Right atrium auricular region (tissue), 2 donors: ENCODE measurements at regions not wholly inside any gene's neighbourhood (a gene's known extent, or its start where the extent isn't known, plus 50 kb on each side); places are given as distances from the start of the nearest gene placed in this dataset.

Experiments
- DNase-seq: peaks from one replicate; pipeline ENCODE4 v3.0.0-alpha.2; 2019; ENCODE audit warnings: low spot score
- H3K27ac ChIP-seq, 2 donors: fragments of 200-600 bp; sonication (generic); 1 replicate in 1 of 2; 2 replicates in 1 of 2; pipeline ENCODE4 v1.5.1; 2016 to 2019
- H3K27me3 ChIP-seq, 2 donors: fragments of 200-600 bp; sonication (generic); one replicate each; pipeline versions ENCODE4 v1.5.1 to v1.6.0; 2017 to 2019
- H3K36me3 ChIP-seq: fragments of 200-600 bp; sonication (generic); one replicate; pipeline ENCODE4 v1.5.1; 2016
- H3K4me1 ChIP-seq, 2 donors: fragments of 200-600 bp; sonication (generic); one replicate each; pipeline versions ENCODE4 v1.5.1 to v1.6.0; 2017 to 2019
- H3K4me3 ChIP-seq, 2 donors: fragments of 200-600 bp; sonication (generic); 1 replicate in 1 of 2; 2 replicates in 1 of 2; pipeline ENCODE4 v1.5.1; 2017 to 2019; ENCODE audit warnings: mild to moderate bottlenecking in 1 of 2, moderate library complexity in 1 of 2
- H3K9me3 ChIP-seq, 2 donors: fragments of 200-600 bp; sonication (generic); one replicate each; pipeline ENCODE4 v1.5.1; 2019
- TF ChIP-seq, protein P1 (sequence below), 2 donors: fragments of 200-600 bp; sonication (generic); IDR thresholded peaks; one replicate each; pipeline ENCODE4 v1.5.1; 2019; ENCODE audit warnings: antibody characterized with exemption in 2 of 2

GRCh38 chr7:149622444-149623210 lies 125.0 kb upstream of the ZNF746 start:
- Histone ChIP-seq H3K9me3 (no peaks in the 10 kb centered on the region), H3K4me1 (peaks cover 0 to 24% of the 10 kb centered on the region in 2 donors), H3K36me3 (peaks cover 34% of the 10 kb centered on the region), H3K4me3 (peak overlapping the region in 1 of 2 donors; percentile 91), H3K27me3 (no peaks in the 10 kb centered on the region), H3K27ac (peak overlapping the region in 1 of 2 donors; percentile 86)
- DNase-seq = no peak
- TF ChIP-seq, protein P1, sequence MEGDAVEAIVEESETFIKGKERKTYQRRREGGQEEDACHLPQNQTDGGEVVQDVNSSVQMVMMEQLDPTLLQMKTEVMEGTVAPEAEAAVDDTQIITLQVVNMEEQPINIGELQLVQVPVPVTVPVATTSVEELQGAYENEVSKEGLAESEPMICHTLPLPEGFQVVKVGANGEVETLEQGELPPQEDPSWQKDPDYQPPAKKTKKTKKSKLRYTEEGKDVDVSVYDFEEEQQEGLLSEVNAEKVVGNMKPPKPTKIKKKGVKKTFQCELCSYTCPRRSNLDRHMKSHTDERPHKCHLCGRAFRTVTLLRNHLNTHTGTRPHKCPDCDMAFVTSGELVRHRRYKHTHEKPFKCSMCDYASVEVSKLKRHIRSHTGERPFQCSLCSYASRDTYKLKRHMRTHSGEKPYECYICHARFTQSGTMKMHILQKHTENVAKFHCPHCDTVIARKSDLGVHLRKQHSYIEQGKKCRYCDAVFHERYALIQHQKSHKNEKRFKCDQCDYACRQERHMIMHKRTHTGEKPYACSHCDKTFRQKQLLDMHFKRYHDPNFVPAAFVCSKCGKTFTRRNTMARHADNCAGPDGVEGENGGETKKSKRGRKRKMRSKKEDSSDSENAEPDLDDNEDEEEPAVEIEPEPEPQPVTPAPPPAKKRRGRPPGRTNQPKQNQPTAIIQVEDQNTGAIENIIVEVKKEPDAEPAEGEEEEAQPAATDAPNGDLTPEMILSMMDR (IDR thresholded peaks at IDR 0.05) = no peak

- Histone ChIP-seq H3K9me3 (no peaks in the 10 kb centered on the region), H3K4me3 (no peak overlapping the region), H3K36me3 (peaks cover 36% of the 10 kb centered on the region), H3K27ac (no peak overlapping the region), H3K27me3 (no peaks in the 10 kb centered on the region), H3K4me1 (peaks cover 0 to 25% of the 10 kb centered on the region in 2 donors)
- TF ChIP-seq, protein P1 (IDR thresholded peaks at IDR 0.05) = no peak
- no peak for DNase-seq
These were observed 124.2 kb upstream of the ZNF746 start for GRCh38 chr7:149621776-149622175.

- Histone ChIP-seq H3K36me3 (peaks cover 36% of the 10 kb centered on the region), H3K4me3 (no peak overlapping the region), H3K27me3 (no peaks in the 10 kb centered on the region), H3K27ac (no peak overlapping the region), H3K9me3 (no peaks in the 10 kb centered on the region), H3K4me1 (peaks cover 0 to 33% of the 10 kb centered on the region in 2 donors)
- no peak for DNase-seq
- TF ChIP-seq, protein P1 (IDR thresholded peaks at IDR 0.05) = no peak
These were observed 123.4 kb upstream of the ZNF746 start for GRCh38 chr7:149620961-149621360.

GRCh38 chr7:149616898-149617297 lies 119.3 kb upstream of the ZNF746 start:
- TF ChIP-seq, protein P1 (IDR thresholded peaks at IDR 0.05) = no peak
- Histone ChIP-seq H3K36me3 (peaks cover 68% of the 10 kb centered on the region), H3K27me3 (no peaks in the 10 kb centered on the region), H3K27ac (peak overlapping the region in 1 of 2 donors; percentile 32), H3K4me3 (no peak overlapping the region), H3K9me3 (no peaks in the 10 kb centered on the region), H3K4me1 (peaks cover 0 to 18% of the 10 kb centered on the region in 2 donors)
- DNase-seq = no peak

- TF ChIP-seq, protein P1 (IDR thresholded peaks at IDR 0.05) = peak in 1 of 2 donors; percentile 59
- Histone ChIP-seq H3K27ac (peak overlapping the region; percentile 8 to 32), H3K27me3 (no peaks in the 10 kb centered on the region), H3K4me3 (no peak overlapping the region), H3K36me3 (peaks cover 70% of the 10 kb centered on the region), H3K9me3 (no peaks in the 10 kb centered on the region), H3K4me1 (peaks cover 0 to 20% of the 10 kb centered on the region in 2 donors)
- DNase-seq = no peak
These were observed 118.2 kb upstream of the ZNF746 start for GRCh38 chr7:149615690-149616270.
